ENCODE measurements at regions not wholly inside any gene's neighbourhood (a gene's known extent, or its start where the extent isn't known, plus 50 kb on each side); places are given as distances from the start of the nearest gene placed in this dataset.

DNA sequence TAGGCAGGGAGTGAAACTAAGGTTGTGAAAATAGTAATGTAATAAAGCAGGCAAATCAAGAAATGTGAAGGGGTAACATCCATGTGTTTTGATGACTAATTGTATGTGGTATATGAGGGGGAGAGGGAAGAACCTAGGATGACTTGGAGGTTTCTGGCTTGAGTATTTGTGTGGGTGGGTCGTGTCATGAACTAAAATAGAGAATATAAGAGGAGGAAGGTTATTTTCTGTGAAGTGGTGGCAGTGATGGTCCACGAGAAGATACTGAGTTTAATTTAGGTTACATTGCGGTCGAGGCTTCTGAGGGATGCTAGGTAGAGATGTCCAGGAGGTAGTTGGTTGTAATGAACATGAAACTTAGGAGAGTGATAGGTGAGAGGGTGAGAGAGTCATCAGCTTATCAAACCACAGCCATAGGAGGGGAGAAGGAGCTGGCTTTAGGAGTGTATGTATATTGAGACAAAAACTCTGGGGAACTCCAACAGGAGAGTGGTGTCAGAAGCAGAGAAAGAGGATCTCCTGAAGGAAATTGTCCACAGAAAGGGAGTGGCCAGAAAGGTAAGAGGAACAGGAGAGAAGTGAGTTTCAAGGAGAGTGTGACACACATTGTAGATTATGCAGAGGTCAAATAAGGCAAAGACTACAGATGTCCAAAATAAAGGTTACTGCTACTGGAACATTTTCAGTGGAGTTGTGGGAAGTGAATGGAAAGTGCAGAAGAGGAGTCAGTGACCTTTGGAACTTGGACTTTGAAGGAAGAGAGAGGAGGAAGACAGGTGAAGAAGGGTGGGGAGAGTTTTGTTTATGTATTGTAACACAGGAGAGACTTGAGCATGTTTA is 89.0 kb upstream of the MACF1 start:
- H3K27me3 ChIP-seq (ENCODE audit: control insufficient read depth in 2 of 2, insufficient read depth in 2 of 2, low read length in 2 of 2): no peaks in the 10 kb centered on the region
- no peak for FAIRE-seq
- no peaks in the 10 kb centered on the region for H3K9me3 ChIP-seq (replicated peaks; ENCODE audit: control insufficient read depth, insufficient read depth, low read length)
- peaks cover 54% of the 10 kb centered on the region for H3K4me1 ChIP-seq (ENCODE audit: control insufficient read depth, extremely low read depth, insufficient read depth, low read length)
- H3K9me1 ChIP-seq (replicated peaks; ENCODE audit: control insufficient read depth, extremely low read depth, insufficient read depth, low read length): no peaks in the 10 kb centered on the region
- BruUV-seq (replicated peaks): no TSS peak
- POLR2A ChIA-PET: no interaction called here
- no peak overlapping the region for H3K27ac ChIP-seq (ENCODE audit: insufficient read depth, low read depth, low read length)
- peaks cover 30% of the 10 kb centered on the region for H4K20me1 ChIP-seq (replicated peaks; ENCODE audit: control insufficient read depth, extremely low read depth, insufficient read depth, low read length)
- H3K4me3 ChIP-seq (replicated peaks in 1 of 3; ENCODE audit: insufficient read depth in 1 of 3, low read depth in 1 of 3, low read length in 3 of 3): no peak overlapping the region
- TF ChIP-seq FOS (IDR thresholded peaks at IDR 0.05; ENCODE audit: borderline replicate concordance, insufficient read depth, low read length) (no peak), GATA2 (IDR thresholded peaks at IDR 0.05; ENCODE audit: insufficient read depth, insufficient read length, low read depth, low read length) (no peak), POLR2A (IDR thresholded peaks at IDR 0.05; ENCODE audit: low read depth, low read length) (no peak), EZH2 (IDR thresholded peaks at IDR 0.05; ENCODE audit: borderline replicate concordance, low read depth, low read length, severe bottlenecking) (no peak), POLR2AphosphoS5 (IDR thresholded peaks at IDR 0.05; ENCODE audit: insufficient read depth, low read depth, low read length) (no peak)
- TF ChIP-seq, protein P1, sequence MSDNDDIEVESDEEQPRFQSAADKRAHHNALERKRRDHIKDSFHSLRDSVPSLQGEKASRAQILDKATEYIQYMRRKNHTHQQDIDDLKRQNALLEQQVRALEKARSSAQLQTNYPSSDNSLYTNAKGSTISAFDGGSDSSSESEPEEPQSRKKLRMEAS (IDR thresholded peaks at IDR 0.05; ENCODE audit: insufficient read depth, insufficient read length): no peak
- CTCF ChIA-PET: no interaction called here
- dilution Hi-C loops (cut with MboI; ENCODE audit: extremely low pct_ligation_motif_present, low sequenced_read_pairs) (no loop called here), intact Hi-C loops (cut with micrococcal nuclease) (no loop called here)
- H3K9ac ChIP-seq (replicated peaks; ENCODE audit: extremely low read depth, insufficient read depth, low read length): no peak overlapping the region
- H3K4me2 ChIP-seq (ENCODE audit: insufficient read depth, low read length): no peak overlapping the region
- peaks cover 98% of the 10 kb centered on the region for H3K79me2 ChIP-seq (ENCODE audit: control insufficient read depth, insufficient read depth, low read length)
- H2AFZ ChIP-seq (ENCODE audit: low read depth, low read length): no peak overlapping the region
- no peak for DNase-seq (ENCODE audit: low read depth, low spot score)
- H3K36me3 ChIP-seq (ENCODE audit: control insufficient read depth in 2 of 2, extremely low read depth in 1 of 2, insufficient read depth in 2 of 2, low read length in 2 of 2): no peaks in the 10 kb centered on the region

- CTCF ChIA-PET: interaction anchor here (1.0 to 2.8 kb wide), 6 partner anchors 11 to 153 kb away, joined by 3 to 17 read pairs (median 6); no protein-coding TSS in a partner anchor
- no TSS peak for BruUV-seq (replicated peaks)
- H3K27me3 ChIP-seq (ENCODE audit: control insufficient read depth in 2 of 2, insufficient read depth in 2 of 2, low read length in 2 of 2): no peaks in the 10 kb centered on the region
- FAIRE-seq (no peak), DNase-seq (ENCODE audit: low read depth, low spot score) (peak; percentile 29)
- dilution Hi-C loops (cut with MboI; ENCODE audit: extremely low pct_ligation_motif_present, low sequenced_read_pairs) (no loop called here), intact Hi-C loops (cut with micrococcal nuclease) (no loop called here)
- peak overlapping the region; percentile 40 for H3K27ac ChIP-seq (ENCODE audit: insufficient read depth, low read depth, low read length)
- POLR2A ChIA-PET: no interaction called here
- no peaks in the 10 kb centered on the region for H3K9me3 ChIP-seq (replicated peaks; ENCODE audit: control insufficient read depth, insufficient read depth, low read length)
- no peaks in the 10 kb centered on the region for H3K9me1 ChIP-seq (replicated peaks; ENCODE audit: control insufficient read depth, extremely low read depth, insufficient read depth, low read length)
- peaks cover 98% of the 10 kb centered on the region for H3K79me2 ChIP-seq (ENCODE audit: control insufficient read depth, insufficient read depth, low read length)
- no peak overlapping the region for H2AFZ ChIP-seq (ENCODE audit: low read depth, low read length)
- H3K4me3 ChIP-seq (replicated peaks in 1 of 3; ENCODE audit: insufficient read depth in 1 of 3, low read depth in 1 of 3, low read length in 3 of 3): no peak overlapping the region
- no peaks in the 10 kb centered on the region for H3K36me3 ChIP-seq (ENCODE audit: control insufficient read depth in 2 of 2, extremely low read depth in 1 of 2, insufficient read depth in 2 of 2, low read length in 2 of 2)
- H4K20me1 ChIP-seq (replicated peaks; ENCODE audit: control insufficient read depth, extremely low read depth, insufficient read depth, low read length): peaks cover 30% of the 10 kb centered on the region
- TF ChIP-seq POLR2A (IDR thresholded peaks at IDR 0.05; ENCODE audit: low read depth, low read length) (no peak), JUN (IDR thresholded peaks at IDR 0.05; ENCODE audit: borderline replicate concordance, insufficient read depth, insufficient read length, low read depth) (no peak), MYC (IDR thresholded peaks at IDR 0.05; ENCODE audit: low read depth, low read length) (no peak), GATA2 (IDR thresholded peaks at IDR 0.05; ENCODE audit: insufficient read depth, insufficient read length, low read depth, low read length) (no peak), POLR2AphosphoS5 (IDR thresholded peaks at IDR 0.05; ENCODE audit: insufficient read depth, low read depth, low read length) (no peak), EZH2 (IDR thresholded peaks at IDR 0.05; ENCODE audit: borderline replicate concordance, low read depth, low read length, severe bottlenecking) (no peak), CTCF (IDR thresholded peaks at IDR 0.05; ENCODE audit: extremely low read depth in 1 of 2, insufficient read depth in 1 of 2, low read depth in 1 of 2, low read length in 2 of 2) (no peak), FOS (IDR thresholded peaks at IDR 0.05; ENCODE audit: borderline replicate concordance, insufficient read depth, low read length) (no peak)
- TF ChIP-seq, protein P1 (IDR thresholded peaks at IDR 0.05; ENCODE audit: insufficient read depth, insufficient read length): no peak
- H3K4me2 ChIP-seq (ENCODE audit: insufficient read depth, low read length): peak overlapping the region; percentile 65
- H3K4me1 ChIP-seq (ENCODE audit: control insufficient read depth, extremely low read depth, insufficient read depth, low read length): peaks cover 48% of the 10 kb centered on the region
- no peak overlapping the region for H3K9ac ChIP-seq (replicated peaks; ENCODE audit: extremely low read depth, insufficient read depth, low read length)
Observed at GRCh38 chr1:39116116-39116607, 88.3 kb upstream of the MACF1 start.

All from endothelial cell of umbilical vein (primary cell).